RWPE1 (cell line): ENCODE measurements at regions not wholly inside any gene's neighbourhood (a gene's known extent, or its start where the extent isn't known, plus 50 kb on each side); places are given as distances from the start of the nearest gene placed in this dataset.

ENCODE experiments used
- CTCF ChIA-PET: fragments of 350-600 bp; sonication (Branson Sonifier 250); formaldehyde crosslinking; extraction: SDS; loops from one replicate; lab custom pipeline; 2021; lab: Yijun Ruan, JAX
- POLR2A ChIA-PET: fragments of 400-600 bp; formaldehyde crosslinking; extraction: SDS; loops from one replicate; lab custom pipeline; 2020; ENCODE audit warnings: antibody characterized with exemption; ENCODE audit not compliant: low non-redundant PET; lab: Yijun Ruan, JAX
- DNase-seq: peaks from one replicate; pipeline ENCODE4 v3.0.0; 2012; ENCODE audit warnings: low spot score
- H3K27ac ChIP-seq: fragments of 450-650 bp; 2 replicates; pipeline ENCODE4 v1.5.1; 2017
- TF ChIP-seq, protein P1 (sequence below): fragments of 450-650 bp; conservative IDR thresholded peaks from 2 replicates; pipeline ENCODE4 v1.5.1; 2017; ENCODE audit warnings: low read depth, mild to moderate bottlenecking

DNA sequence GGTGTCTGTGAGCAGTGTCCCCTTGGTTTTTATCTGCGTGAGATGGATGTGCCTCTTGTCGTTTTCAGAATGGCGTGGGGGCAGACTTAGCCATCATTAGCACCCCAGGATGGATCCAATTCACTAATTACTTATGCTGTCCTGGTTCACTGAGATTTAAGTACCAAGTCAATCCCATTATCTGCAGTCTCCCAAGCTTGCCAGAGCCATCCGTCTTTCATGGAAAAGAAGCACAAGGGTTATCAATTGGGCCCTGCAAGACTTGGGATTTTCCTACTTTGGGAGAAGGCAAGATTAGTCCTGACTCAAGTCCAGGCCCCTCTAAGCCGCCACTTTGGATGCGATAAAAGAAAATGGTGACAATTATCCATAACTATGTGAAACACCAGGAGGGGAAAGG lies 404.0 kb downstream of the TMEM182 start:
- TF ChIP-seq, protein P1, sequence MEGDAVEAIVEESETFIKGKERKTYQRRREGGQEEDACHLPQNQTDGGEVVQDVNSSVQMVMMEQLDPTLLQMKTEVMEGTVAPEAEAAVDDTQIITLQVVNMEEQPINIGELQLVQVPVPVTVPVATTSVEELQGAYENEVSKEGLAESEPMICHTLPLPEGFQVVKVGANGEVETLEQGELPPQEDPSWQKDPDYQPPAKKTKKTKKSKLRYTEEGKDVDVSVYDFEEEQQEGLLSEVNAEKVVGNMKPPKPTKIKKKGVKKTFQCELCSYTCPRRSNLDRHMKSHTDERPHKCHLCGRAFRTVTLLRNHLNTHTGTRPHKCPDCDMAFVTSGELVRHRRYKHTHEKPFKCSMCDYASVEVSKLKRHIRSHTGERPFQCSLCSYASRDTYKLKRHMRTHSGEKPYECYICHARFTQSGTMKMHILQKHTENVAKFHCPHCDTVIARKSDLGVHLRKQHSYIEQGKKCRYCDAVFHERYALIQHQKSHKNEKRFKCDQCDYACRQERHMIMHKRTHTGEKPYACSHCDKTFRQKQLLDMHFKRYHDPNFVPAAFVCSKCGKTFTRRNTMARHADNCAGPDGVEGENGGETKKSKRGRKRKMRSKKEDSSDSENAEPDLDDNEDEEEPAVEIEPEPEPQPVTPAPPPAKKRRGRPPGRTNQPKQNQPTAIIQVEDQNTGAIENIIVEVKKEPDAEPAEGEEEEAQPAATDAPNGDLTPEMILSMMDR, result no peak
- ChIA-PET POLR2A (no interaction called here), CTCF (no interaction called here)
- H3K27ac ChIP-seq, result no peak overlapping the region
- no peak for DNase-seq

GRCh38 chr2:103166456-103167324 lies 404.9 kb downstream of the TMEM182 start:
- no peak overlapping the region for H3K27ac ChIP-seq
- TF ChIP-seq, protein P1, result no peak
- POLR2A ChIA-PET, result no interaction called here
- DNase-seq, result no peak
- CTCF ChIA-PET, result no interaction called here

DNA sequence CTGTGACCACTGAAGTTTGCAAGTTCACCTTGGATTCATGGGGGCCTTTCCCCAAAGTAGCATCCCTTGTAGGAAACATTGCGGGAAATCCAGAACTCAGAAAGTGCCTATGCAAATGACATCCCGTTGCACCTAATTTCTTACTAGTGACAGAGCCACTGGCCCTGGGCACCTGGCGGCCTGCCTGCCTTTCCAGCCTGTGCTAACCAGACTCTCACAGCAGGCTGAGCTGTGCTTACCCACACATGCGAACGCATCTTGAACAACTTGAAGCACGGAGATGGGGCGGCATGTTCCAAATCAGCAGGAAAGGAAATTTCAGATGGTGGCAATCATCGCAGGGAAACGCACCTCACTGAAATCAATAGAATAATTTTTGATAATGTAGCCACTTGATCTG lies 405.8 kb downstream of the TMEM182 start:
- no peak for DNase-seq
- POLR2A ChIA-PET, result no interaction called here
- no peak overlapping the region for H3K27ac ChIP-seq
- CTCF ChIA-PET, result no interaction called here
- TF ChIP-seq, protein P1, result no peak

- CTCF ChIA-PET, result interaction anchor here (0.5 to 0.7 kb wide), 2 partner anchors 10 to 66 kb away, joined by 3 read pairs; no protein-coding TSS in a partner anchor
These were observed 408.0 kb downstream of the TMEM182 start for GRCh38 chr2:103169861-103170260.

DNA sequence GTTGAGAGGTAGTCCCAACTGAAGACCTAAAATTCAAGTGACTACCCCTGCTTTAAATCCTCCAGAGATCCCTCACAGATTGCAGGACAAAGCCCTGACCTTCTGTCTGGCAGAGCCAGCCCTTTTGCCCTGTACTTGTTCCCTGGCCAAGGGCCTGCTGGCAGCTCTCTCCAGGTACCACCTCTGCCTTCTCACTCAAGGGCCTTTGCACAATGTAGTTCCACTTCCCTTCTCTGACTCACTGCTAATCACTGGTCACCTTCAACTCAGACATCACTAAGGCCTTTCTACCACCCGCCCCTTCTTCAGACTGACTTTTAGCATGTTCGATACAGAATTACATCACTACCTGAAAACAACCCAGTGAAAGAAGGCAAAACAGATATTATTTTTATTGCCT lies 411.0 kb downstream of the TMEM182 start:
- ChIA-PET CTCF (no interaction called here), POLR2A (no interaction called here)
- TF ChIP-seq, protein P1, result no peak
- no peak for DNase-seq
- no peak overlapping the region for H3K27ac ChIP-seq

More at GRCh38 chr2:103169861-103170260, 408.0 kb downstream of the TMEM182 start:
- TF ChIP-seq, protein P1, result no peak
- no peak overlapping the region for H3K27ac ChIP-seq
- DNase-seq, result no peak
- POLR2A ChIA-PET, result no interaction called here

GRCh38 chr2:103174711-103175110 lies 412.9 kb downstream of the TMEM182 start:
- TF ChIP-seq, protein P1, result no peak
- no peak overlapping the region for H3K27ac ChIP-seq
- ChIA-PET CTCF (interaction anchor here (0.7 to 0.9 kb wide), 2 partner anchors 13 to 387 kb away, joined by 3 read pairs; no protein-coding TSS in a partner anchor), POLR2A (no interaction called here)
- no peak for DNase-seq
